WTC11 (cell line): ENCODE measurements at regions not wholly inside any gene's neighbourhood (a gene's known extent, or its start where the extent isn't known, plus 50 kb on each side); places are given as distances from the start of the nearest gene placed in this dataset.

Experiments
- ATAC-seq: fragments of 200-7000 bp; cut with Tn5 transposase; 2 replicates; pipeline ENCODE4 v1.10.0; 2021; ENCODE audit warnings: mild to moderate bottlenecking, moderate library complexity
- CTCF ChIA-PET: fragments of 300-600 bp; sonication (Branson Sonifier 250); formaldehyde crosslinking; loops from one replicate; lab custom pipeline; 2021; ENCODE audit warnings: antibody characterized with exemption; lab: Charles Lee
- POLR2A ChIA-PET: fragments of 350-600 bp; sonication (Branson Sonifier 250); formaldehyde crosslinking; loops from one replicate; lab custom pipeline; 2021; ENCODE audit warnings: antibody characterized with exemption; lab: Charles Lee
- DNase-seq: peaks from one replicate; pipeline ENCODE4 v3.0.0; 2021; ENCODE audit warnings: low spot score
- H3K27ac Mint-ChIP-seq: 2 replicates; pipeline ENCODE4 v1.8.0; 2021; ENCODE audit warnings: mixed read lengths
- H3K27me3 Mint-ChIP-seq: 2 replicates; pipeline ENCODE4 v1.8.0; 2021; ENCODE audit warnings: low read depth, mild to moderate bottlenecking, moderate library complexity, mixed read lengths
- H3K36me3 Mint-ChIP-seq: 2 replicates; pipeline ENCODE4 v1.8.0; 2021; ENCODE audit warnings: mixed read lengths
- H3K4me1 Mint-ChIP-seq: 2 replicates; pipeline ENCODE4 v1.8.0; 2022; ENCODE audit warnings: mixed read lengths
- H3K4me3 Mint-ChIP-seq: 2 replicates; pipeline ENCODE4 v1.8.0; 2021; ENCODE audit warnings: mild to moderate bottlenecking, moderate library complexity, mixed read lengths
- H3K9me3 Mint-ChIP-seq: 2 replicates; pipeline ENCODE4 v1.8.0; 2021; ENCODE audit warnings: mixed read lengths
- AR ChIP-seq: fragments of 250-450 bp; sonication (Bioruptor Pico); IDR thresholded peaks from 2 replicates; pipeline ENCODE4 v1.9.0; 2021; ENCODE audit warnings: mild to moderate bottlenecking
- CBFB ChIP-seq: sonication (generic); formaldehyde crosslinking; IDR thresholded peaks from 2 replicates; pipeline ENCODE4 v1.8.1; 2022; ENCODE audit warnings: mild to moderate bottlenecking, low read depth, missing genetic modification reagents
- FOXJ3 ChIP-seq: sonication (generic); formaldehyde crosslinking; IDR thresholded peaks from 2 replicates; pipeline ENCODE4 v1.9.0; 2021; ENCODE audit warnings: missing genetic modification reagents, mild to moderate bottlenecking, borderline replicate concordance
- GRHL2 ChIP-seq: fragments of 250-450 bp; sonication (Bioruptor Pico); IDR thresholded peaks from 2 replicates; pipeline ENCODE4 v1.8.0; 2022; ENCODE audit warnings: mild to moderate bottlenecking, moderate library complexity; ENCODE audit not compliant: insufficient replicate concordance, severe bottlenecking
- GTF2I ChIP-seq: fragments of 250-450 bp; sonication (Bioruptor Pico); conservative IDR thresholded peaks from 2 replicates; pipeline ENCODE4 v1.4.0; 2021; ENCODE audit warnings: mild to moderate bottlenecking
- HMGA2 ChIP-seq: fragments of 250-450 bp; sonication (Bioruptor Pico); IDR thresholded peaks from 2 replicates; pipeline ENCODE4 v1.4.0; 2021; ENCODE audit warnings: mild to moderate bottlenecking, moderate library complexity
- HMGXB4 ChIP-seq: sonication (generic); formaldehyde crosslinking; IDR thresholded peaks from 2 replicates; pipeline ENCODE4 v1.8.1; 2023; ENCODE audit warnings: mild to moderate bottlenecking, moderate library complexity, missing genetic modification reagents
- MAX ChIP-seq: sonication (generic); formaldehyde crosslinking; IDR thresholded peaks from 2 replicates; pipeline ENCODE4 v1.8.0; 2022; ENCODE audit warnings: mild to moderate bottlenecking, missing genetic modification reagents
- MYBL2 ChIP-seq: sonication (generic); formaldehyde crosslinking; IDR thresholded peaks from 2 replicates; pipeline ENCODE4 v1.8.1; 2023; ENCODE audit warnings: mild to moderate bottlenecking, moderate library complexity, missing genetic modification reagents
- NFATC4 ChIP-seq: fragments of 250-450 bp; sonication (Bioruptor Pico); IDR thresholded peaks from 2 replicates; pipeline ENCODE4 v1.9.0; 2021; ENCODE audit warnings: mild to moderate bottlenecking
- SOX15 ChIP-seq: fragments of 250-450 bp; sonication (Bioruptor Pico); IDR thresholded peaks from 2 replicates; pipeline ENCODE4 v1.9.0; 2021; ENCODE audit warnings: mild to moderate bottlenecking
- TEAD1 ChIP-seq: sonication (generic); formaldehyde crosslinking; IDR thresholded peaks from 2 replicates; pipeline ENCODE4 v1.8.0; 2022; ENCODE audit warnings: mild to moderate bottlenecking, missing genetic modification reagents
- ZBTB43 ChIP-seq: sonication (generic); formaldehyde crosslinking; IDR thresholded peaks from 2 replicates; pipeline ENCODE4 v1.8.1; 2023; ENCODE audit warnings: mild to moderate bottlenecking, missing genetic modification reagents
- ZNF121 ChIP-seq: sonication (generic); formaldehyde crosslinking; IDR thresholded peaks from 2 replicates; pipeline ENCODE4 v1.8.0; 2023; ENCODE audit warnings: missing genetic modification reagents
- ZNF138 ChIP-seq: sonication (generic); formaldehyde crosslinking; conservative IDR thresholded peaks from 2 replicates; pipeline ENCODE4 v1.8.1; 2022; ENCODE audit warnings: mild to moderate bottlenecking, moderate library complexity, missing genetic modification reagents
- ZNF219 ChIP-seq: sonication (generic); formaldehyde crosslinking; IDR thresholded peaks from 2 replicates; pipeline ENCODE4 v1.8.0; 2023; ENCODE audit warnings: missing genetic modification reagents, mild to moderate bottlenecking, borderline replicate concordance
- ZNF232 ChIP-seq: sonication (generic); formaldehyde crosslinking; IDR thresholded peaks from 2 replicates; pipeline ENCODE4 v1.8.0; 2022; ENCODE audit warnings: mild to moderate bottlenecking, missing genetic modification reagents
- ZNF416 ChIP-seq: fragments of 250-450 bp; sonication (Bioruptor Pico); IDR thresholded peaks from 2 replicates; pipeline ENCODE4 v1.9.0; 2021; ENCODE audit warnings: mild to moderate bottlenecking, inconsistent platforms
- ZNF512 ChIP-seq: sonication (generic); formaldehyde crosslinking; IDR thresholded peaks from 2 replicates; pipeline ENCODE4 v1.8.1; 2022; ENCODE audit warnings: missing genetic modification reagents, borderline replicate concordance
- ZNF671 ChIP-seq: fragments of 250-450 bp; sonication (Bioruptor Pico); IDR thresholded peaks from 2 replicates; pipeline ENCODE4 v1.8.0; 2021; ENCODE audit warnings: mild to moderate bottlenecking

- H3K27me3 Mint-ChIP-seq = 0 out of 2 replicates have a peak, but pooled peaks cover 3% of the 10 kb centered on the region
- H3K36me3 Mint-ChIP-seq = peaks cover 21% of the 10 kb centered on the region
- CTCF ChIA-PET = interaction anchor here (1.8 to 3.2 kb wide), 3 partner anchors 10 to 305 kb away, joined by 3 to 18 read pairs (median 8); partner anchors contain the start of gene TRIB2
- no peak overlapping the region for H3K4me3 Mint-ChIP-seq
- peaks cover 22% of the 10 kb centered on the region for H3K9me3 Mint-ChIP-seq
- H3K4me1 Mint-ChIP-seq = peaks cover 52% of the 10 kb centered on the region
- TF ChIP-seq FOXJ3 (CRISPR knock-in tag) (no peak), GRHL2 (CRISPR knock-in tag) (no peak), HMGA2 (CRISPR knock-in tag) (no peak), MYBL2 (CRISPR knock-in tag) (no peak), ZNF232 (CRISPR knock-in tag) (no peak), ZBTB43 (CRISPR knock-in tag) (no peak), TEAD1 (CRISPR knock-in tag) (no peak), AR (no peak), ZNF416 (CRISPR knock-in tag) (no peak), ZNF219 (CRISPR knock-in tag) (no peak), CBFB (CRISPR knock-in tag) (no peak), HMGXB4 (CRISPR knock-in tag) (no peak), ZNF138 (CRISPR knock-in tag) (no peak), ZNF671 (CRISPR knock-in tag) (no peak), NFATC4 (no peak), ZNF512 (CRISPR knock-in tag) (no peak), MAX (CRISPR knock-in tag) (no peak), GTF2I (CRISPR knock-in tag) (no peak), ZNF121 (no peak), SOX15 (no peak)
- DNase-seq (no peak), ATAC-seq (no peak)
- H3K27ac Mint-ChIP-seq = peak overlapping the region; percentile 73; the same call in 1 of the 2 replicates
- POLR2A ChIA-PET = no interaction called here
Observed at GRCh38 chr2:12624384-12624783, 92.4 kb upstream of the TRIB2 start.
